Psoas muscle (tissue), 7 donors: ENCODE measurements at regions not wholly inside any gene's neighbourhood (a gene's known extent, or its start where the extent isn't known, plus 50 kb on each side); places are given as distances from the start of the nearest gene placed in this dataset.

Source experiments
- ATAC-seq, 4 donors: fragments of 200-7000 bp; cut with Tn5 transposase; one replicate each; pipeline ENCODE4 v1.9.1; 2020; ENCODE audit warnings: moderate library complexity in 3 of 4, mild to moderate bottlenecking in 2 of 4
- DNase-seq, 2 donors: peaks; one replicate each; pipeline ENCODE4 v3.0.0-alpha.2; 2020
- H3K27ac ChIP-seq: fragments of 200-600 bp; one replicate; pipeline ENCODE4 v1.8.0; 2022
- H3K27me3 ChIP-seq, 3 donors: fragments of 200-600 bp in 1 of 3; one replicate each; pipeline versions ENCODE4 v1.6.1 to v1.8.0; 2013 to 2022; ENCODE audit warnings: low read length in 2 of 3, mild to moderate bottlenecking in 2 of 3, moderate library complexity in 1 of 3; ENCODE audit not compliant: insufficient read depth in 3 of 3
- H3K36me3 ChIP-seq, 2 donors: fragments of 200-600 bp in 1 of 2; one replicate each; pipeline versions ENCODE4 v1.6.1 to v1.8.0; 2013 to 2022; ENCODE audit warnings: low read depth in 1 of 2, mild to moderate bottlenecking in 1 of 2, moderate library complexity in 1 of 2; ENCODE audit not compliant: insufficient read depth in 1 of 2
- H3K4me1 ChIP-seq: fragments of 200-600 bp; one replicate; pipeline ENCODE4 v1.8.0; 2022
- H3K4me3 ChIP-seq: fragments of 200-600 bp; one replicate; pipeline ENCODE4 v1.8.0; 2022; ENCODE audit warnings: mild to moderate bottlenecking
- H3K9me3 ChIP-seq: fragments of 200-600 bp; one replicate; pipeline ENCODE4 v1.8.0; 2022
- WGBS, 3 donors: extraction: QIAGEN DNeasy Blood & Tissue Kit; methylation state at CpG; one replicate each; pipeline versions ENCODE4 v1.1.6 to v1.1.7; 2013; 5-methylcytosine and 5-hydroxymethylcytosine counted together
- intact Hi-C, 2 donors: fragments of 100-400 bp; cut with DNase I; formaldehyde crosslinking; loops; one replicate each; pipeline versions ENCODE4 v1.11.0 to v1.14.2; 2022
- TF ChIP-seq, protein P1 (sequence below): fragments of 200-600 bp; IDR thresholded peaks from one replicate; pipeline ENCODE4 v1.8.0; 2022; ENCODE audit warnings: antibody characterized with exemption
- donor health status: healthy with polysubstance abuse.
- donor health status: DM: no; HTN: no; CAD: no; lungs with moderate emphysema.
- donor health status: Bipolar disorder and iron deficiency.
- donor health status: healthy.
- donor health status: DM: yes; HTN: yes; CAD: no.
- donor health status: DM: no; HTN: no; CAD: no.
- donor health status: DM: yes; HTN: yes; CAD: no.

DNA sequence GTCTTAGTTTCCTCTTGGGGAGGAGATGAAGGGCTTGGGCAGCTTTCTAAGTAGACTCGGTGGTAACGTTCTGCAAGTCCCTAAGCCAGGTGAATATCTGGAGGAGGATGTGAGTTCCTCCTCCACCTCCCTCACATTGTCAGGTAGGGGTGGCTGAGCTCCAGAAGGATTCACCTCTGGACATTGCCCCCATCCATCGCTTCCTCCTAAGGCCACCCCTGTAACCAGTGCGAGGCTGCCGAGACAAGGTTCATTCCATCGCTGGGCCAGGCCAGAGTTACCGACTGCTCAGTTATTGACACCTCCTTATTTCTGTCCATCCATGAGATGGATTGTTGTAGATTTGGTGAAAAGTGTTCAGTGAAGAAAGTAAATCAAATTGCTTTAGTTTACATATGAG lies 334.1 kb upstream of the KLF6 start:
- H3K36me3 ChIP-seq, result no peaks in the 10 kb centered on the region
- no peaks in the 10 kb centered on the region for H3K27me3 ChIP-seq
- no peak overlapping the region for H3K27ac ChIP-seq
- no peak overlapping the region for H3K4me3 ChIP-seq
- DNase-seq (no peak), ATAC-seq (no peak)
- WGBS, 3 donors, result 83 to 88% (median 84%) methylated on average over 7 of the region's 7 CpGs
- TF ChIP-seq, protein P1, sequence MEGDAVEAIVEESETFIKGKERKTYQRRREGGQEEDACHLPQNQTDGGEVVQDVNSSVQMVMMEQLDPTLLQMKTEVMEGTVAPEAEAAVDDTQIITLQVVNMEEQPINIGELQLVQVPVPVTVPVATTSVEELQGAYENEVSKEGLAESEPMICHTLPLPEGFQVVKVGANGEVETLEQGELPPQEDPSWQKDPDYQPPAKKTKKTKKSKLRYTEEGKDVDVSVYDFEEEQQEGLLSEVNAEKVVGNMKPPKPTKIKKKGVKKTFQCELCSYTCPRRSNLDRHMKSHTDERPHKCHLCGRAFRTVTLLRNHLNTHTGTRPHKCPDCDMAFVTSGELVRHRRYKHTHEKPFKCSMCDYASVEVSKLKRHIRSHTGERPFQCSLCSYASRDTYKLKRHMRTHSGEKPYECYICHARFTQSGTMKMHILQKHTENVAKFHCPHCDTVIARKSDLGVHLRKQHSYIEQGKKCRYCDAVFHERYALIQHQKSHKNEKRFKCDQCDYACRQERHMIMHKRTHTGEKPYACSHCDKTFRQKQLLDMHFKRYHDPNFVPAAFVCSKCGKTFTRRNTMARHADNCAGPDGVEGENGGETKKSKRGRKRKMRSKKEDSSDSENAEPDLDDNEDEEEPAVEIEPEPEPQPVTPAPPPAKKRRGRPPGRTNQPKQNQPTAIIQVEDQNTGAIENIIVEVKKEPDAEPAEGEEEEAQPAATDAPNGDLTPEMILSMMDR, result no peak
- intact Hi-C loops, result no loop called here
- H3K9me3 ChIP-seq, result no peaks in the 10 kb centered on the region
- H3K4me1 ChIP-seq, result no peaks in the 10 kb centered on the region

- no peak for DNase-seq
- intact Hi-C loops, result no loop called here
- 96 to 100% (median 97%) methylated on average over 1 of the region's 1 CpG for WGBS, 3 donors
- no peaks in the 10 kb centered on the region for H3K9me3 ChIP-seq
- no peak overlapping the region for H3K4me3 ChIP-seq
- H3K27ac ChIP-seq, result no peak overlapping the region
- no peaks in the 10 kb centered on the region for H3K27me3 ChIP-seq
- no peaks in the 10 kb centered on the region for H3K4me1 ChIP-seq
- TF ChIP-seq, protein P1, result no peak
- ATAC-seq, result no peak
- no peaks in the 10 kb centered on the region for H3K36me3 ChIP-seq
These were observed 332.6 kb upstream of the KLF6 start for GRCh38 chr10:4117604-4118003.

- H3K27ac ChIP-seq, result no peak overlapping the region
- no peaks in the 10 kb centered on the region for H3K27me3 ChIP-seq
- H3K36me3 ChIP-seq, result no peaks in the 10 kb centered on the region
- H3K4me1 ChIP-seq, result no peaks in the 10 kb centered on the region
- intact Hi-C loops, result no loop called here
- WGBS, 3 donors, result 59 to 68% (median 60%) methylated on average over 1 of the region's 1 CpG
- DNase-seq (no peak), ATAC-seq (no peak)
- no peak overlapping the region for H3K4me3 ChIP-seq
- no peaks in the 10 kb centered on the region for H3K9me3 ChIP-seq
- TF ChIP-seq, protein P1, result no peak
These were observed 326.6 kb upstream of the KLF6 start for GRCh38 chr10:4111643-4112042.

GRCh38 chr10:4109469-4109868 lies 324.5 kb upstream of the KLF6 start:
- intact Hi-C loops, result no loop called here
- Histone ChIP-seq H3K9me3 (no peaks in the 10 kb centered on the region), H3K27me3 (no peaks in the 10 kb centered on the region), H3K4me1 (no peaks in the 10 kb centered on the region), H3K36me3 (no peaks in the 10 kb centered on the region), H3K27ac (no peak overlapping the region), H3K4me3 (no peak overlapping the region)
- DNase-seq (no peak), ATAC-seq (no peak)
- WGBS, 3 donors, result 88 to 90% (median 90%) methylated on average over 3 of the region's 3 CpGs
- TF ChIP-seq, protein P1, result no peak

- ATAC-seq, result no peak
- H3K27me3 ChIP-seq, result no peaks in the 10 kb centered on the region
- no peak overlapping the region for H3K27ac ChIP-seq
- no peak overlapping the region for H3K4me3 ChIP-seq
- TF ChIP-seq, protein P1, result no peak
- H3K9me3 ChIP-seq, result no peaks in the 10 kb centered on the region
- H3K4me1 ChIP-seq, result no peaks in the 10 kb centered on the region
- DNase-seq, result no peak
- H3K36me3 ChIP-seq, result no peaks in the 10 kb centered on the region
- 72 to 83% (median 79%) methylated on average over 4 of the region's 4 CpGs for WGBS, 3 donors
- intact Hi-C loops, result no loop called here
These were observed 323.7 kb upstream of the KLF6 start for GRCh38 chr10:4108693-4109092.
